Bronchial epithelial cell (primary cell): ENCODE measurements at regions not wholly inside any gene's neighbourhood (a gene's known extent, or its start where the extent isn't known, plus 50 kb on each side); places are given as distances from the start of the nearest gene placed in this dataset.

Experiments used
- DNase-seq: peaks from one replicate; pipeline ENCODE4 v3.0.0-alpha.2; 2010; ENCODE audit warnings: low read depth
- FAIRE-seq: peaks from 2 replicates; lab custom pipeline; 2011; peaks lifted over from hg19 to GRCh38; lab: Jason Lieb, UNC
- H3K27me3 ChIP-seq: 2 replicates; pipeline ENCODE4 v1.5.1; 2011; ENCODE audit warnings: low read length; ENCODE audit not compliant: control insufficient read depth, insufficient read depth
- H3K36me3 ChIP-seq: 2 replicates; pipeline ENCODE4 v1.5.1; 2011; ENCODE audit warnings: low read length; ENCODE audit not compliant: control insufficient read depth, insufficient read depth
- H3K4me3 ChIP-seq: 2 replicates; pipeline ENCODE4 v1.5.1; 2011; ENCODE audit warnings: mild to moderate bottlenecking, low read depth, low read length, control low read depth
- CTCF ChIP-seq: IDR thresholded peaks from 2 replicates; pipeline ENCODE4 v1.5.1; 2011; ENCODE audit warnings: mild to moderate bottlenecking, moderate library complexity, low read length, control low read depth, inconsistent platforms; ENCODE audit not compliant: insufficient read depth, severe bottlenecking

DNA sequence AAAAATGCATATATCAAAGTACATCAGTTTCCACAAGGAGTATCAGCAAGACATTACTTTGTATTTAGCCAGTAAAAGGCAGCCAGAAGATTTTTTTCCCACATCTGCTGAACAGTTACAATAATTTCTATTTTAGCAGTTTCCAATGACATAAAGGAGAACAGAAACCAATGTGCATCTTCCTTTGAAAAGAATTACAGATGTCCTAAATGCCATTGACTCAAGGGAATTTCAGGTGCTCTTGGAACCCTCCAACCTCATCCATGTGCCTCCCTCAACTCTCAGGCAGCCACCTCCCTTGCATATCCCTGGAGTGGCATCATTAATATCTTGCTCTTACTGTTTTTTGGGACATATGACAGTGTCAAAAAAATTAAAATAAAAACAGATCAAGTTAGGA, 62.2 kb upstream of the ST8SIA1 start:
- no peaks in the 10 kb centered on the region for H3K27me3 ChIP-seq
- no peak overlapping the region for H3K4me3 ChIP-seq
- H3K36me3 ChIP-seq, result no peaks in the 10 kb centered on the region
- DNase-seq (no peak), FAIRE-seq (no peak)
- TF ChIP-seq CTCF, result no peak

DNA sequence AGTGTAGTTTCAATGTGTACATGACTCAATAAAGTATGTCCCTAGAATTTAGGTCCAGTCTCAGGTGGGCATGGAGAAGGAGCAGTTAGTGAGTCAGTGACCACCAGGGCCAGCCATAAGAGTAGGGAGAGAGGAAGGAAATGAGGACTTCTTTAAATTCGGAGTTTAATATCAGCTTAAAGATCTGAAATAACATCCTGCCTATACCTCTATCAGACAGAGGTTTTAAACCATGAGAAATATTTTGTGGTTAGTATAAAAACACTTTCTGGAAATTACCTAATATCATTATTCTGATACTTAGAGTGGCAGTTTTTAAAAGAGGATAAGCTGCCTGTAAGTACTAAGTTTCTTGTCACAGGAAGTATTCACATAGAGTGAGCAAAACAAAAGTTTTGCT, 61.7 kb upstream of the ST8SIA1 start:
- Histone ChIP-seq H3K36me3 (no peaks in the 10 kb centered on the region), H3K27me3 (no peaks in the 10 kb centered on the region), H3K4me3 (no peak overlapping the region)
- FAIRE-seq, result no peak
- no peak for TF ChIP-seq CTCF
- no peak for DNase-seq

DNA sequence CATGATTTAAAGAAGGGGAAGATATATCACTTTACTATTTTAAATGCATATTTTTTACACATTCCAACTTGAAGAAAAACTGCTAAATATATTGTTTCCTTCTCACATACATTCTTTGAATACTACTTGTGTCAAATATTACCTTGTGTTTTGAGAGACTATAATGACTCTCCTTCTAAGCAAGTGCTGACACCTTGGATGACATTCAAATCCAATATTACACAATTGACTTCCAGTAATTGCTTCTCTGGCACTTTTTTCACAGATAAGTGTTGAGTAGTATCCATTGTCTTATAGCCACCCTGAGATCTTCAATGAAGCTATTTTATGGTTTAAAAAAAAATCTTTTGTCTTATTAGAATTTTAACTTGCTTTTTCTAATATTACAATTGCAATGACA, 61.2 kb upstream of the ST8SIA1 start:
- no peak for TF ChIP-seq CTCF
- no peak overlapping the region for H3K4me3 ChIP-seq
- DNase-seq (peak; percentile 24), FAIRE-seq (no peak)
- no peaks in the 10 kb centered on the region for H3K27me3 ChIP-seq
- no peaks in the 10 kb centered on the region for H3K36me3 ChIP-seq
